HG03196 (cell line): ENCODE measurements at regions not wholly inside any gene's neighbourhood (a gene's known extent, or its start where the extent isn't known, plus 50 kb on each side); places are given as distances from the start of the nearest gene placed in this dataset.
"Not testable (repeated sequence)": the region's sequence is repeated elsewhere in the genome, so short reads cannot be mapped to it uniquely, and the experiment has no call there.

Source experiments
- ATAC-seq: cut with Tn5 transposase; IDR thresholded peaks from one replicate; pipeline ENCODE4 v1.9.1; 2021; ENCODE audit not compliant: unreplicated experiment

DNA sequence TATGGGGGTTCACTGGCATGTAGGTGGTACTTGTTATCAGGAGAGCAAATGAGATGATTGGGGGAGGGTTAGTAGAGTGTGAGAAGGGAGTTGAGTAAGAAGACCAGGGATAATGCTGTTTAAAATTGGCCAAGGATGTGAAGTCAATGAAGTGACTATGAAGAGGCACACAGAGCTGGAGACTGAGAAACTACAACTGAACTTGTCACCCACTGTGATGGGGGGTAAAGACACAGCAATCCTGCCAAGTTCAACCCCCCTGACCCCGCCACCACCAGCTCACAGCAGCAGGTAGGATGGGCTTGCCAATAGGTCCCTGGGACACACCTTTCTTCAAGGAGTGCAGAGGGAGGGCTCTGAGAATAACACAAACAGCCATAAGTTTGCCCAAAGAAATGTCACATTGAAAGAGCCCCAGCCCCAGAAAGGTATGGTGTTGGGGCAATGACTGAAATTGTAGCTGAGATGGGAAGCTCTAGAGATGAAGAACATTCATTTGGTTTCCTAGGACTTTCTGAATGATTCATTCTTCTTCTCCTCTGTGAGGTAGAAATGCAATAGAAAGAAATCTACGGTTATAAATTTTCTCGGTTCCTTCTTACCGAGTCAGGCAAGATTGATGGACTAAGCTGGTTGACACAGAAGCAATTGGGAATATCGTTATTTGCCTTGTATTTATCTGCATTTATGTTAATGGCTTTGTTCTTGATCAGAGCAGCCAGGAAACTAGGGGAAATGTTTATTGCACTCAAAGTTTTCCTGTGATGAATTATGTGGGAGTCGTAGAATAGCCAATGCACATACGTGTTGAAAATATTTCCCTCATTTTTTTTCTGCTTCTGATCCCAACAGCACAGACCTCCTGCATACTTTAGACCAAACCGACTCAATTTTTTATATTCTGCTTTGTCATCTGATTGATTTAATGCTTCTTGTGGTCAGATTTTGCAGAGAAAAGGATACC, 595.2 kb upstream of the CDH11 start:
- no peak for ATAC-seq

DNA sequence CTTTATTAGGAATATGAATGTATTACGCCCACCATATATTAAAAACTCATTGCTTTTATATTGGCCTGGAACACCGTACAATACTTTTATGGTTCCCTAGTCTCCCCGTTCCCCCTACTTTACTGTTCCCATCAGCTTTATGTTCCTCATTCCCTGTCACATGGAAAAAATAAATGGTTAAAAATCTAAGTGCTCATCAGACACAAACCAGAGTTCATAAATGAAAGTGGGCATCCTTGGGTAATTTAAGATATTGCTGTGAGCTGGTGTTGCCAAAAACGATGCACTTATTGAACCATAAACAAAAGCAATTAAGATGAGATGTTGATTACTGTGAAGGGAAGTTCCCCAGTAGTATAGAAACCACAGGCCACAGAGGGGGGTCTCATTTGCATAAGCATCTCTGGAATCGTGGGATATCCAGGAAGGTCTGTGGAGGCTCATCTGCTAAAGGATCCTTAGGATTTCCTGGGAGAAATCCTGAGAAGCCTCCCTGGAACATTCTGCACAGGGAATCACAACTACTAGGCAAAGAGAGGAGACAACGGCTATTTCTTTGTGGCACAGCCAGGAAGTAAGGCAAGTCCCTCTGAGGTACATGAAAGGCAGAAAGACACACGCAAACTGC, 591.4 kb upstream of the CDH11 start:
- no peak for ATAC-seq

DNA sequence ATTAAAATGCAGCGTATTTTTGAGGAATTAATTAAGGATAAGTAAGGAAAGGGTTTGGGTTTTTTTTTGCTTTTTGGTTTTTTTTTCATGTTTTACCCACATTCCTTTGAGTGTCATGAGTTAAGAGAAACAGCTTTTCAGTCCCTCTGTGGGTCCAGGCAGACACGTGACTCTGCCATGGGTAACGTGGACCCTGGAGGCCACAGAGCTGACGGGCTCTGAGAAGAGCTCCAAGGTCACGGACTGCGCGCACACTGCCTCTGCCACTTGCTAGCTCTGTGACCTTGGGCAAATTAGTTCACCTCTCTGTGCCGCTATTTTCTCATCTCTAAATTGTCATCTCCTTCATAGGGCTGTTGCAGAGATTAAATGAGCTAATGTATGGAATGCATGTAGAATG, 588.2 kb upstream of the CDH11 start:
- no peak for ATAC-seq

DNA sequence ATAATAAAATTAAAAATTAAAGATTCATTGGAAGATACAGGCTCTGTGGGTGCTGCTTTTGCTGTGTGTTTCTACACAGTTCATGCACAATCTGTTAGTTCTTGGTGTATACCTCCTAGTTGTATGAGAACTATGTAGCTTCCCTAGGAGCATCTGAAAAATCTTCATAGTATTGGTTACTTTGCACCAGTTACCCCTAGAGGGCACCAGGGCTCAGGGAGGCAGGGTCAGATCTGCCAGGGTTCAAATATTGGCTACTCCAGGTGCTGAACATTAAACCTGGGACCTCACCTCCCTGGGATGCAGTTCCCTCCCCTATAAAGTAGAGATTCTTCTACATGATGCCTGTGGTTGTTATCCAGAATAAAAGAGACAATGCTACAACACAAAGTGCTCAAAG, 583.0 kb upstream of the CDH11 start:
- ATAC-seq, result no peak

DNA sequence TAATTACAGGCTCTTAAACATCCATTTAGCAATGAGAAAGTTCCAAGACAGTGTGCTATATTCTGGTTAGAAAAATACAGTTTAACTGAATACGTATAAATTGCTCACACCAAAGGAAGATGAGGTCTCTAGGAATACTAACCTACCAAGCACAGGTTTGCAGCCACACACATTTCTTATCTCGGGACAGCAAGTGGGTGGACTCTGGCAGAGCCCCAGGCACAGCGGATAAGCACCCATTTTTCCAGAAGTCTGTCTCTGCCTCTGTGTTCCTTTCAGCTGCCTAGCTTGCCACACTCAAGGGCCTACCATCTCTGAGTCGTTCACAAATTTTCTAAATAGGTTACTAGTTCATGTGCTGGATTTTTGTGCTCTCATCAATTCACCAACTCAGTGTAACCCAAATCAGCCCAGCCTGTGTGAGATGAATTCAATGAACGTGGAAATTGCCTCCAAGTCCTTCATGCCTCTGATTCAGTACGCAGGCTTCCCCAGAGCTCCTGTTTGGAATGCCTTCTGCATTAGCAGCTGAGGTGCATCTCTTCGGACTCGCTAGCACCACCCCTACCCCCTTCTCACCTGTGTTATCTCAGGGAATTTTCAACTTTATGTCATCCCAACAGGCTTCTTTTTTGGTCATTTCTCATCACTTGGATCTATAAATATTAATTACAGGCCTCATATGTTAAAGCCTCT, 581.0 kb upstream of the CDH11 start:
- no peak for ATAC-seq

DNA sequence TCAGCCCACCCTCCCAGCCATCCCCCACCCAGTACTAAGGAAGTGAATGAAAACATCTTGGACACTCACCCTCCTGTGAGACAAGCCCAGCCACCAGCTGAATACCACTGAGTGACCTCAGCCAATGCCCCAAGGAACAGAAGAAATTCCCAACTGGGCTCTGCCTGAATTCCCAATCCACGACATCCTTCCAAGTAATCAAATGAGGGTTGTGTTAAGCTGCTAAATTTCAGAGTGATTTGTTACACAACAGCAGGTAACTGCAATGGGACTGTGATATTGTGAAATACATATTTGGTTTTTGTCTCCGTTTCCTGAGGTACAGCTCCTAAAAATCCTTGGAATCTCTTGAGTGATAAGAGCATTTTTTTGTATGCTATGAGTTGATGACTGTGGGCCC, 578.7 kb upstream of the CDH11 start:
- ATAC-seq, result no peak

DNA sequence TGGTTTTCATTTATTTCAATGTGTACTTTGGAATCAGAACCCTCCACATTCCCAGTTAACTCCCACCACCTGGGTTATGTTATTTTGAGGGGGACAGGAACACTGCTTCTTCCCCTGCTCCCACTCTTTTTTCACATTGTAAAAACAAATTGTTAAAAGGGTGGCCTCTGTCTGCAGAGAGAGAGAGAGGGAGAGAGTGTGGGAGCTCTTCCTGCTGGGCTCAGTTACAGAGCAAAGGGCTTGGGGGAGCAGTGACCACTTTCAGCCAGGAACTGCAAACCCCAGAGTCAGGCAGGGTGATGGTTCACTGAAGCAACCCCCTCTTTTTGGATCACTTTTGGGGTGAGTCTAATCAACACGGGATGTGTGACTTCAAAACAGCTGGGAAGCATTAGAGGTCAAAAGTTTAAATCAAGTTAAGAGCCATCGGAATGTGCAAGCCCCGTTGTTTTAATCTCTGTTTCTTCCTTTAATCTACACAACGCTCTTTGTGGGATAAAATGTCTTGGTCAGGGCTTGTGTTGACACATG, 577.0 kb upstream of the CDH11 start:
- no peak for ATAC-seq

DNA sequence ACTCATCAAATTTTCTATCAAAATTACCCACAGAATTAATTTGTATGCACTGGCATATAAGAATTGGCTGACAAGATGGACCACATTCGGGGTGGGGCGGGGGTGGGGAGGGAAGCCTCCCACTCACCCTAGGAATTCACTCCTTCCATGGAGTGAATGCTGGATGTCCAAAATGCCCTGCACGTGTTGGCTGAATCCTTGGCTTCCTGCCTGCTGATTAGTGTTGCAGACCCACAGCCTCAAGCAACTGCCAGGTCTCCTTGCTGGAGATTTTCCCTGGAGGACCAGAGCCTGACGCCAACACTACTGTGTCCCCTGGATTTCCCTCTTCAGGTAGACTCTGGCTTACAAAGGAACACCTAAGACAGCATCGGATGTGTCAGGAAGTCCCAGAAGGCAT, 575.7 kb upstream of the CDH11 start:
- no peak for ATAC-seq

DNA sequence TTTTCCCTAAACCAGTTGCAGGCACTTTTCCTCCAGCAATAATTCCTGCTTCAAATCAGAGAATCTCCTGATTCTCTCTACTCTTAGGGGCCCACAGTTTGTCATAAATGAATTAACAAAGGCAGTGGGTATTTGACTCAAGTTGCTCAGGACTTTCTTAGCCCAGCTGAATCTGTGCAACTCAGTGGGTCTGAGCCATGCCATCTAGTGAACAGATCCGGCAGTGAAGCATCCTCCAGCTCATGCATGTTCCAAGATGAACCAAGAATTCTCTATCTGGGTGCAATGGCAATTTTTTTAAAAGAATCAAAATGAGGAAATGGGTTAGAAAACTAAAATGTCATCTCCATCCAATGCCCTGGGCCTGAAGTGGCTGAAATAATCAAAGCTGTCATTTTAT, 575.2 kb upstream of the CDH11 start:
- no peak for ATAC-seq

DNA sequence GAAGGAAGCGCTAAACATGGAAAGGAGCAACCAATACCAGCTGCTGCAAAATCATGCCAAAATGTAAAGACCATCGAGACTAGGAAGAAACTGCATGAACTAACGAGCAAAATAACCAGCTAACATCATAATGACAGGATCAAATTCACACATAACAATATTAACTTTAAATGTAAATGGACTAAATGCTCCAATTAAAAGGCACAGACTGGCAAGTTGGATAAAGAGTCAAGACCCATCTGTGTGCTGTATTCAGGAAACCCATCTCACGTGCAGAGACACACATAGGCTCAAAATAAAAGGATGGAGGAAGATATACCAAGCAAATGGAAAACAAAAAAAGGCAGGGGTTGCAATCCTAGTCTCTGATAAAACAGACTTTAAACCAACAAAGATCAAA, 570.0 kb upstream of the CDH11 start:
- ATAC-seq, result not testable (repeated sequence)

DNA sequence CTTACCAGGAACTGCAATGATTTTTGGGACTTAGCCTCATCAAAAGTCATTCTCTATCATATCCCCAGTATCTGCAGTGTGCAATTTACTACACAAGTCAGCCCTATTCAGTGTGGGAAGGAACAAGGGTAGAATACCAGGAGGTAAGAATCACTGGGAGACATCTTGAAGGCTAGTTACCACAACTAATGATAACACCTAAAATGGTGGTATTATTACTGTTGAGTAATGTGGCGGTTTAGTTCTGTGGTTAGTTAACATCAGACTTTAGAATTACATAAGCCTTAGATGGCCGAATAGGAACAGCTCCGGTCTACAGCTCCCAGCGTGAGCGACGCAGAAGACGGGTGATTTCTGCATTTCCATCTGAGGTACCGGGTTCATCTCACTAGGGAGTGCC, 567.9 kb upstream of the CDH11 start:
- ATAC-seq, result no peak

DNA sequence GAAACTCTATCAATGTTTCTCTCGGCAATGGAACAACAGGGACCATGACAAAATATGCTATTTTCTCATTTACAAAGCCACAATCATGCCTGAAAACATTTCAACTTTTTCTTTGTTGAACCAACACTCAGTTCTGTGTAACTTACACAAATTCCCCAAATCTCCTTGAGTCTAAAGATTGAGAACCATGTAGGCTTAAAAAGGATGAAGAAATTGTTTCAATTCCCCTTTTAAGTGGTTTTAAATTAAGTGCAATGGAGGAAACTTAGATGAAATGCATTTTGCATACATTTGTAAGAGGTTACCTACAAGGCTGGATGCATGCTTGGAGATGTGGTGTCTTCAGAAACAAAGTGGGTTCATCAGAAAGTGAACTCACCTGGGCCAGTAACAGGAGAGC, 566.4 kb upstream of the CDH11 start:
- no peak for ATAC-seq

DNA sequence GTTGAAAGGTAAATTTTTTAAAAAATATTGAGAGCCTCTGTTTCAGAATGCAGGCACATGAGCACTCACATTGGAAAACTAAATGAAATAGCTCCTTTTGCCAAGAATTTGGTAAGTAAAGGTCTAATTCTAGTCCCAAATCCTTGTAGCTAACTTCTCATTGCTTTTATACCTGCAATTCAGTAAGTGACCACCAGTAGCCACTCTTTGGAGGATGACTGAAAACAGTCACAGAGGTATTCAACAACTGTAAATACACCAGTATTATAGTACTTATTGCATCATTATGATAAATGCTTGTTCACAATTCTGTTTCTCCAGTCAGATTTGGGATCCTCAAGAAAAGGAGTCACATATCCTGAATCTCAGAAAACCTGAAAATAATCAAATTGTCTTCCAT, 562.4 kb upstream of the CDH11 start:
- no peak for ATAC-seq

DNA sequence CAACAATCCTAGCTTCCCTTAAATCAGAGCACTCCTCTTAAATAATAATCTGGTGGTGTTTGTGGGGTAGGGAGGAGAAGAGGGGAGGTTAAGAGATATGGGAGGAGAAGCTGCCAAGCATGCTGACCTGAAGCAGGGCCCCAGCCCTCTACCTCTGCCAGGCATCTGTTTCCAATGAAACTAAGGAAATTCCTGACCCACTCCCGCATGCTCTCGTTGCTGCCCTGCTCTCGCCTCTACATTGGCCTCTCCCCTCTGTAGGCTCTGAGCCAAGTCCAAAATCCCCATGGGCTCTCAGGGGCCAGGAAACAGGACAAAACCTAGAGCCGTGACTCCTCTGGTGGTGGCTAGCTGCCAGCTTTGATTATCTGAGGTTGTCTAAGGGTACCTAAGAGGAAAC, 559.5 kb upstream of the CDH11 start:
- no peak for ATAC-seq

DNA sequence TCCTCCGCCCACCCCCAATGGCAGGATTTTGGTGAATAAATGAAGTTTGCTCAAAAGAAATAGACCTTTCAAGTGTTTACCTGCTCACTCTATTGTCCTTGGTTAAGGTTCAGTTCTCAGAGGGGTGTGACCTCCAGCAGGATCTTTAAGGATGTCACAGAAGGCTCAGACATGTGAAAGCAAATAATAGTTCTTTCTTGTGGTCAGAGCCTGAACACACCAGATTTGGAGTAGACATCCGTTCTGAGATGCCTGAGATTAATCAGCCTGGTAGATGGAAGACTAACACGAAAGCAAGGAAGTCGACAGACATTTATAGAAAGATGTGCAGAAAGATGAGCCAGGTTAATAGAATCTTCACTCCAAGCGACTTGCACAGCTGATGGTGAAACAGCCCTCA, 557.9 kb upstream of the CDH11 start:
- ATAC-seq, result no peak

DNA sequence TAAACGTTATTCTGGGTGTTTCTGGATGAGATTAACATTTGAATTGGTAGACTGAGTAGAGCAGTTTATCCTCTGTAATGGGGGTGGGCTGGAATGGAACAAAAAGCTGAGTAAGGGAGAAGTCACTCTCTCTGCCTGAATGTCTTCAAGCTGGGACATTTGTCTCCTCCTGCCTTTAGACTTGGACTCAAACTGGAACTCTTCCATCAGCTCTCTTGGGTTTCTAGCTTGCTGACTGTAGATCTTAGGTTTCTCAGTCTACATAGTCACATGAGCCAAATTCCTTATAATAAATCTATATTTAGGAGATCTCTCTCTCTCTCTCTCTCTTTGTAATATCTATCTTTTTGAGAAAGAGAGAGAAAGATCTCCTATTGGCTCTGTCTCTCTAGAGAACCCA, 553.3 kb upstream of the CDH11 start:
- no peak for ATAC-seq

DNA sequence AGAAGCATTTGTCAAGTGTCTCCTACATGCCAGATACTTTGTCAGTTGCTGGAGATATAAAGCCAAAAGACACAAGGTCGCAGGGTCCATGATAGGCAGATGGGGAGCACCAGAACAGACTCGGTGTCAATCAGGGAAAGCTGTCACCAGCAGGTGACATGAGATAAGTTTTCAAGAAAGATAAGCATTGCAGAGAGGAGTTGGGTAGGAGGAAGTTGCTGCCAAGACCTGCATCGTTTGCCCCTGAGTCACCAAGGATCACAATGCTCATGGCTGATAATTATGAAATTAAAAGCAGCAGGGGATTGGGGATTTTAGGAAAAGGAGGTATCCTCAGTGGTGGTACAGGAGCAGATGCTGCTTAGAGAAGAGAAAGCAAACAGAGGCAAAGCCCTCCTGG, 551.1 kb upstream of the CDH11 start:
- ATAC-seq, result no peak

DNA sequence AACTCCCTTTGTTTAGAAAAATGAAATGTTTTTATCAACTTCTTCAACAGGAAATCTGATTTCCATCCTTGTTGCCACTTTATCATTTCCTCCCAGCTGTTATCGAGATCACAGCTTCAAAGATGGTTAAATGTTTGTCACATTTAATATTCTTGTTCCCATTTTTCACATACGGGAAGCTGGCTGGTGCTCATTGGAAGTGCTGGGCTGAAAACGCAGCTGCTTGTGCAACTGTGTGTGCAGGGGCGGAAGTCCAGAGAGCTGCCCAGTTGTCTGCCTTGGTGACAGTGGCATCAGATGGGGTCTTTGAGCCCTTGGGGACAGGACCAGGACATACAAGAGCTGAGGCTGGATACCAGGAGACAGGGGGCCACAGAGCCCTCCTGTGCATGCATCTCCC, 549.2 kb upstream of the CDH11 start:
- ATAC-seq, result no peak

DNA sequence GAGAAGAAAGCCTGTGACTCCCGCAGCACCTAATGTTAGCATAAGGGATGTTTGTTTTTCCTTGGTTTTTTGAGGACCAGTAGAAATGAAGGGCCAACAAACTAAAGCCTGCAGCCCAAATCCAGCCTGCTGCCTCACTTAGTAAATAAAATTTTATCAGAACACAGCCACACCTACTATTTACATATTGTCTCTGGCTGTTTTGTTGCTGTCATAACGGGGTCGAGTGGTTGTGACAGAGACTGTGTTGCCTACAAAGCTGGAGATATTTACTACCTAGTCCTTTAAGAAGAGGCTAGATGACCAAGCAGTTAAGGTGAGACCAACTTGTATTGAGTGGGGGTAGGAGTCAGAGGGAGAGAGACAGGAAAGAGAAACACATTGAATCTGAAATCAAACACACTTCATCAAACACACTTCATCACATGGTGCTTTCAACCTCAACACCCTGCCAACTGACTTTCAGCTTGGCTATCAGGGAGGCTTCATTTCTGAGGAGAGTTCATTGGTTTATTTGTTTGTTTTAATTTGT, 546.3 kb upstream of the CDH11 start:
- ATAC-seq, result no peak

DNA sequence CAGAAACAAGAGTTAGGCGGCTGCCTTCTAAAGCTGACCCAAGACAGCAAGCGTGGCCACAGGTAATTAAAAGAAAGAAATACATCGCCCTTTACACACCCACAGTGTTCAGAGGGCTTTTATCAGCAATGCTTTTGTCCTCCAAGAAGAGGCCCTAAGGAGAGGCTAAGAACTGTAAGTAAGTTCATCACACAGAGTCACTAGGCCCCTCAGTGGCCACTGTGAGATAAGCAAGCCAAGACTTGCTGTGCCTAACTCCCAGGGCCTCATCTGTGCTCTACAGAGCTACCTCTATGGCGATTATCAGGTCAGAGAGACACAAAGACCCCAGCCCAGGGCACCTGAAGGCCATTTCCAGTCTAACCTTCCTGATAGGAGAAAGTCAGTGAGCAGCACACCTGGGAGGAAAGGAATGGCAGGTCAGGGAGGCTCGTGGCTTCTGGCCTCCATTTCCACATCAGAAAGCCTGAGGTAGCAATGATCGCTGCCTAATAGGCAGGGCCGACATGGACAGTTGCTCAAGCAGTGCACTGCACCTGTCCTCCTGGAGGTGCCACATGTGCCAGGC, 545.2 kb upstream of the CDH11 start:
- ATAC-seq, result no peak
